Lung (tissue), 11 donors: ENCODE measurements at regions not wholly inside any gene's neighbourhood (a gene's known extent, or its start where the extent isn't known, plus 50 kb on each side); places are given as distances from the start of the nearest gene placed in this dataset.

ENCODE experiments used
- ATAC-seq: fragments of 200-7000 bp; cut with Tn5 transposase; one replicate; pipeline ENCODE4 v1.9.1; 2020; ENCODE audit warnings: moderate number of reproducible peaks; ENCODE audit not compliant: insufficient read depth, low FRiP score
- DNase-seq, 3 donors: peaks; one replicate each; pipeline ENCODE4 v3.0.0-alpha.2; 2013 to 2017
- H3K27ac ChIP-seq, 2 donors: one replicate each; pipeline ENCODE4 v1.5.1; 2013; ENCODE audit warnings: mild to moderate bottlenecking in 2 of 2, moderate library complexity in 2 of 2, control low read depth in 1 of 2, inconsistent platforms in 1 of 2, low read depth in 1 of 2, low read length in 1 of 2
- H3K27me3 ChIP-seq, 3 donors: one replicate each; pipeline ENCODE4 v1.5.1; 2013; ENCODE audit warnings: low read length in 2 of 3; ENCODE audit not compliant: control insufficient read depth in 3 of 3, insufficient read depth in 3 of 3
- H3K36me3 ChIP-seq, 4 donors: one replicate each; pipeline ENCODE4 v1.5.1; 2013; ENCODE audit warnings: low read length in 4 of 4, mild to moderate bottlenecking in 1 of 4, moderate library complexity in 1 of 4; ENCODE audit not compliant: control insufficient read depth in 4 of 4, insufficient read depth in 4 of 4
- H3K4me1 ChIP-seq, 5 donors: one replicate each; pipeline ENCODE4 v1.5.1; 2013; ENCODE audit warnings: low read length in 5 of 5, mild to moderate bottlenecking in 2 of 5, moderate library complexity in 1 of 5; ENCODE audit not compliant: control insufficient read depth in 5 of 5, insufficient read depth in 5 of 5
- H3K4me3 ChIP-seq: one replicate; pipeline ENCODE4 v1.5.1; 2013; ENCODE audit warnings: mild to moderate bottlenecking, control low read depth, moderate library complexity
- H3K9ac ChIP-seq, 2 donors: one replicate each; pipeline ENCODE4 v1.5.1; 2013; ENCODE audit warnings: low read length in 2 of 2, control low read depth in 1 of 2; ENCODE audit not compliant: insufficient read depth in 1 of 2
- H3K9me3 ChIP-seq, 4 donors: one replicate each; pipeline ENCODE4 v1.5.1; 2013; ENCODE audit warnings: low read length in 3 of 4, mild to moderate bottlenecking in 1 of 4, moderate library complexity in 1 of 4; ENCODE audit not compliant: control insufficient read depth in 4 of 4, insufficient read depth in 3 of 4
- WGBS, 2 donors: extraction: QIAGEN DNeasy Blood & Tissue Kit; methylation state at CpG; one replicate each; pipeline ENCODE4 v1.1.7; 2013; 5-methylcytosine and 5-hydroxymethylcytosine counted together
- TF ChIP-seq, protein P1 (sequence below): IDR thresholded peaks from 2 replicates; pipeline ENCODE4 v1.5.1; 2012; ENCODE audit warnings: mild to moderate bottlenecking; ENCODE audit errors: control extremely low read depth, extremely low read depth
- donor health status: control.
- donor health status: control.
- donor health status: Bipolar disorder and iron deficiency.
- donor health status: healthy.
- donor health status: DM: yes; HTN: yes; CAD: no.

DNA sequence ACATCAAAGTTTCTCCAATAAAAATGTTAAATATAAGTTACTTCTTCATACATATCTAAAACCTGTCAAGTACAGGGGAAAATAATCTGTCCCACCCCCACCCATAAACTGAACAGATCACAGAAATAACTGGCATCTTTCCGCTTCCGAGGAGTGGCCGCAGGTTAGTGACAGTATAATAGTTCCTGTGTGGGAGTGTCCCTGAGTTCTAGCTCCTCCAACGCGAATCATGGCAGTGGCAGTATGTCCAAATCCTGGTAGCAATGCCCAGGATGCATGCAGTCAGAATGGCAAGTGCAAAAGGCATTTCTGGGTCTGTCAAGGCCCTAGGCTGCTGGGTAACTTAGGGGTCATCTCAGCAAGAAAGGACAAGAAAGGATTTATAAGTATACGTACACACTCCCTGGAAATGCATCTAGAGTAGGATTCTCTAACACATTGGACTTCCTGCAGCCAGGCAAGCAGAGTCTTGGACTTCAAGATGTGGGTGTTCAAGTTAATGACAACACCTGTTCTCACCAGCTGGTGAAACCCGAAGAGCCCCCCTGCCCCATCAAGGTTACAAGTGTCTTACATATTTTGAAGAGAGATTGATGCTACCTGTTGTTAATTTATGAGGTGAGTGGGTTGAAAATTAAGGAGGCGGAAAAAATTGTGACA, 94.4 kb upstream of the COL1A2 start:
- peak overlapping the region in 1 of 2 donors; percentile 52 for H3K27ac ChIP-seq
- no peak overlapping the region for H3K9ac ChIP-seq
- TF ChIP-seq, protein P1, sequence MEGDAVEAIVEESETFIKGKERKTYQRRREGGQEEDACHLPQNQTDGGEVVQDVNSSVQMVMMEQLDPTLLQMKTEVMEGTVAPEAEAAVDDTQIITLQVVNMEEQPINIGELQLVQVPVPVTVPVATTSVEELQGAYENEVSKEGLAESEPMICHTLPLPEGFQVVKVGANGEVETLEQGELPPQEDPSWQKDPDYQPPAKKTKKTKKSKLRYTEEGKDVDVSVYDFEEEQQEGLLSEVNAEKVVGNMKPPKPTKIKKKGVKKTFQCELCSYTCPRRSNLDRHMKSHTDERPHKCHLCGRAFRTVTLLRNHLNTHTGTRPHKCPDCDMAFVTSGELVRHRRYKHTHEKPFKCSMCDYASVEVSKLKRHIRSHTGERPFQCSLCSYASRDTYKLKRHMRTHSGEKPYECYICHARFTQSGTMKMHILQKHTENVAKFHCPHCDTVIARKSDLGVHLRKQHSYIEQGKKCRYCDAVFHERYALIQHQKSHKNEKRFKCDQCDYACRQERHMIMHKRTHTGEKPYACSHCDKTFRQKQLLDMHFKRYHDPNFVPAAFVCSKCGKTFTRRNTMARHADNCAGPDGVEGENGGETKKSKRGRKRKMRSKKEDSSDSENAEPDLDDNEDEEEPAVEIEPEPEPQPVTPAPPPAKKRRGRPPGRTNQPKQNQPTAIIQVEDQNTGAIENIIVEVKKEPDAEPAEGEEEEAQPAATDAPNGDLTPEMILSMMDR, result no peak
- no peak for ATAC-seq
- no peak for DNase-seq
- H3K9me3 ChIP-seq, result no peaks in the 10 kb centered on the region
- H3K27me3 ChIP-seq, result no peaks in the 10 kb centered on the region
- peaks cover 0 to 69% (median 22%) of the 10 kb centered on the region in 5 donors for H3K4me1 ChIP-seq
- H3K4me3 ChIP-seq, result no peak overlapping the region
- no peaks in the 10 kb centered on the region for H3K36me3 ChIP-seq
- WGBS, 2 donors, result 85 to 91% methylated on average over 8 of the region's 8 CpGs

DNA sequence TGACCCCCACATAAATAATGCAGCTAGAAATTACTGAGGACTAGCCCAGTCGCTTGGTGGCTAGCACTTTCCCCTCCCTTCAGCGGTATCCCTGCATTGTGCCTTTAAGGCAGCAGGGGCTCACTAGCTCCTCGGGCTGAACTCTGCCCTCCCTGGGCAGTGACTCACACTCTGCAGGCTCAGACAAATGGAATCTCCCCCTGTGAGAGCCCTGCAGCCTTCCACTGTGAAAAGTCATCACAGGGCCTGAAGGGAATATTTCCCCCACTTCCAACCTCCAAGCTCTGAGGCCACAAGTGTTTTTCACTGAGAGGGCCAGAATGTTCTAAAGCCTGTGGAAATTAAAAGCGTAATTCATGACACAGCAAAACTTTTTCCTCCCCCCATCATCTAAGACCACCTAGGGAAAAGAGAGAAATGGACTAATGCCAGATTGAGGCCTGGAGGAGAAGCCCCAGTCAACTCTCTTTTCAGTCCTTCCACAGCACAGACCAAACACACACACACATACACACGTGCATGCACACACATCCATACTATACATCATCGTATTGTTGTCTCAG, 93.6 kb upstream of the COL1A2 start:
- H3K9ac ChIP-seq, result peak overlapping the region in 1 of 2 donors; percentile 73

GRCh38 chr7:94303118-94303517, 91.6 kb upstream of the COL1A2 start:
- no peaks in the 10 kb centered on the region for H3K27me3 ChIP-seq
- TF ChIP-seq, protein P1, result no peak
- 65 to 73% methylated on average over 4 of the region's 4 CpGs for WGBS, 2 donors

More for the DNA sequence above, 93.6 kb upstream of the COL1A2 start:
- DNase-seq (peak; percentile 76 to 84 (median 79)), ATAC-seq (peak; percentile 66)
- TF ChIP-seq, protein P1, result no peak
- H3K27ac ChIP-seq, result peak overlapping the region in 1 of 2 donors; percentile 80
- 64 to 81% methylated on average over 6 of the region's 6 CpGs for WGBS, 2 donors
- H3K27me3 ChIP-seq, result no peaks in the 10 kb centered on the region
- no peaks in the 10 kb centered on the region for H3K9me3 ChIP-seq
- H3K4me1 ChIP-seq, result peaks cover 0 to 62% (median 22%) of the 10 kb centered on the region in 5 donors
- H3K4me3 ChIP-seq, result no peak overlapping the region
- H3K36me3 ChIP-seq, result no peaks in the 10 kb centered on the region

More at GRCh38 chr7:94303118-94303517, 91.6 kb upstream of the COL1A2 start:
- Histone ChIP-seq H3K9me3 (peaks cover 0 to 2% (median under 1%) of the 10 kb centered on the region in 4 donors), H3K9ac (peak overlapping the region in 1 of 2 donors; percentile 30), H3K27ac (peak overlapping the region in 1 of 2 donors; percentile 10), H3K4me1 (peaks cover 0 to 44% (median 22%) of the 10 kb centered on the region in 5 donors), H3K4me3 (no peak overlapping the region), H3K36me3 (no peaks in the 10 kb centered on the region)
- ATAC-seq, result no peak
- peak in 2 of 3 donors; percentile 45 to 61 for DNase-seq
